Mucosa of stomach (tissue), 1 donor: ENCODE measurements at regions not wholly inside any gene's neighbourhood (a gene's known extent, or its start where the extent isn't known, plus 50 kb on each side); places are given as distances from the start of the nearest gene placed in this dataset.

ENCODE experiments used
- H3K27me3 ChIP-seq: one replicate; pipeline ENCODE4 v1.7.0; 2013; ENCODE audit warnings: mild to moderate bottlenecking, low read length; ENCODE audit not compliant: control insufficient read depth, insufficient read depth
- H3K36me3 ChIP-seq: one replicate; pipeline ENCODE4 v1.7.0; 2013; ENCODE audit warnings: low read length; ENCODE audit not compliant: control insufficient read depth, insufficient read depth
- H3K4me1 ChIP-seq: one replicate; pipeline ENCODE4 v1.7.0; 2013; ENCODE audit warnings: mild to moderate bottlenecking, low read length; ENCODE audit not compliant: control insufficient read depth, insufficient read depth
- H3K4me3 ChIP-seq: one replicate; pipeline ENCODE4 v1.7.0; 2013; ENCODE audit warnings: low read length
- H3K9ac ChIP-seq: one replicate; pipeline ENCODE4 v1.7.0; 2013; ENCODE audit warnings: mild to moderate bottlenecking, low read length, moderate library complexity
- H3K9me3 ChIP-seq: one replicate; pipeline ENCODE4 v1.7.0; 2013; ENCODE audit warnings: mild to moderate bottlenecking, low read length, moderate library complexity; ENCODE audit not compliant: control insufficient read depth
- donor health status: Pancreatic carcinoma.

DNA sequence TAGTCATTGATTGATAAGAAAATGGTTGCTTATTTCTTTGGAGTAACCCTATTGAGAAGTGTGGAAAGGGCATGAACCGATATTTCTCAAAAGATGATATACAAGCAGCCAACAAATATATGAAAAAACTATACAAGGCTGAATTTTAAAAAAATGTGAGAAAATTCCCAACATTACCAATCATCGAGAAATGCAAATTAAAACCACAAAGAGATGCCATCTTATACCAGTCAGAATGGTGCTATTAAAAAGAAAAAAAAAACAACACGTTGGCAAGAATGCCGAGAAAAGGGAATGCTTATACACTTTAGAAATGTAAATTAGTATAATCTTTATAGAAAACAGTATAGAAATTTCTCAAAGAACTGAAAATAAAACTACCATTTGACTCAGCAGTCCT, 77.7 kb upstream of the ROBO1 start:
- H3K9me3 ChIP-seq: no peaks in the 10 kb centered on the region
- no peak overlapping the region for H3K9ac ChIP-seq
- H3K4me1 ChIP-seq: no peaks in the 10 kb centered on the region
- no peaks in the 10 kb centered on the region for H3K36me3 ChIP-seq
- no peak overlapping the region for H3K4me3 ChIP-seq
- H3K27me3 ChIP-seq: no peaks in the 10 kb centered on the region

- H3K4me1 ChIP-seq: no peaks in the 10 kb centered on the region
- H3K4me3 ChIP-seq: no peak overlapping the region
- no peaks in the 10 kb centered on the region for H3K36me3 ChIP-seq
- no peaks in the 10 kb centered on the region for H3K27me3 ChIP-seq
- H3K9me3 ChIP-seq: no peaks in the 10 kb centered on the region
- H3K9ac ChIP-seq: no peak overlapping the region
Observed at GRCh38 chr3:79844176-79844575, 76.4 kb upstream of the ROBO1 start.

- no peaks in the 10 kb centered on the region for H3K27me3 ChIP-seq
- no peaks in the 10 kb centered on the region for H3K4me1 ChIP-seq
- no peak overlapping the region for H3K4me3 ChIP-seq
- no peak overlapping the region for H3K9ac ChIP-seq
- H3K36me3 ChIP-seq: no peaks in the 10 kb centered on the region
- H3K9me3 ChIP-seq: no peaks in the 10 kb centered on the region
Observed at GRCh38 chr3:79843180-79843579, 75.4 kb upstream of the ROBO1 start.

DNA sequence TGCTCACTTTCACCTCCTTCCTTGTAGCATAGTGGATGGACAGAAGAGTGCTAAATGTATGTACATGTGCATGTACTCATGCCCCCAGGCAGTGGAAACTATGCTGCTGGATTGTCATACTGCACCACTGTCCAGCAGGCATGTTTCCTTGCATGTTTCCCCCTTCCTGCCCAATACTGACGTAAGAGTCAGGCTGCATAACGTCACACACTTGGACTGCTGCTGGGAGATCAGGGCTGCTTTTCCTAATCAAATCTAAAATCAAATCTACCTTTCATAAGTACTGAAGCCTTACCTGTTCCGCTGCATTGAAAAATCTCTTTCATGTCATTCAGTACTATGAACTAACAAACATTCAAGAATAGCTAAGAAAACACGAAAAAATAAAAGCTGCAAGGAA, 67.9 kb upstream of the ROBO1 start:
- no peaks in the 10 kb centered on the region for H3K36me3 ChIP-seq
- H3K4me1 ChIP-seq: no peaks in the 10 kb centered on the region
- no peaks in the 10 kb centered on the region for H3K27me3 ChIP-seq
- no peak overlapping the region for H3K4me3 ChIP-seq
- H3K9me3 ChIP-seq: no peaks in the 10 kb centered on the region
- H3K9ac ChIP-seq: no peak overlapping the region

GRCh38 chr3:79824166-79824565, 56.4 kb upstream of the ROBO1 start:
- H3K4me1 ChIP-seq: no peaks in the 10 kb centered on the region

DNA sequence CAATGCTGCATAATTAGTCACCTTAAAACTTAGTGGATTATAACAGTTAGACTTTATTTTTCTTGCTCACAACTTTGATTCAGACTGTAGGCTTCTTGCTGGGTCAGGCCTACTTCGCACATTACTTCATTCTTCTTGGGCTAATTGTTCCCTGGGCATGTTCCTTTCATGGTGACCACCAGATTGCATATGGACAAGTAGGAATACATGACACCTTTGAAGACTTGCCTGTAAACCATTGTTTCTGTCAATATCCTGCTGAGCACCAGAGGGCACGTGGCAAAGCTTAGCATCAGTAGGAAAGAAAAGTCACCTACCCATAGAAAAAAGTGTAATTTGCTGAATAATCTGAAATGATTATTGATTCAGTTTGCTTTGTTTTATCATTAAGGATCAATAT, 54.3 kb upstream of the ROBO1 start:
- Histone ChIP-seq H3K4me1 (no peaks in the 10 kb centered on the region), H3K4me3 (no peak overlapping the region), H3K36me3 (no peaks in the 10 kb centered on the region), H3K9me3 (no peaks in the 10 kb centered on the region), H3K27me3 (no peaks in the 10 kb centered on the region), H3K9ac (no peak overlapping the region)

More at GRCh38 chr3:79824166-79824565, 56.4 kb upstream of the ROBO1 start:
- H3K27me3 ChIP-seq: no peaks in the 10 kb centered on the region
- H3K9ac ChIP-seq: no peak overlapping the region
- no peaks in the 10 kb centered on the region for H3K36me3 ChIP-seq
- H3K9me3 ChIP-seq: no peaks in the 10 kb centered on the region
- no peak overlapping the region for H3K4me3 ChIP-seq

- Histone ChIP-seq H3K9me3 (no peaks in the 10 kb centered on the region), H3K27me3 (no peaks in the 10 kb centered on the region), H3K4me3 (no peak overlapping the region), H3K9ac (no peak overlapping the region), H3K36me3 (no peaks in the 10 kb centered on the region), H3K4me1 (no peaks in the 10 kb centered on the region)
Observed at GRCh38 chr3:79820089-79820488, 52.3 kb upstream of the ROBO1 start.

GRCh38 chr3:79818015-79818414, 50.2 kb upstream of the ROBO1 start:
- no peak overlapping the region for H3K9ac ChIP-seq
- no peaks in the 10 kb centered on the region for H3K4me1 ChIP-seq
- H3K36me3 ChIP-seq: no peaks in the 10 kb centered on the region

More at GRCh38 chr3:79818015-79818414, 50.2 kb upstream of the ROBO1 start:
- H3K4me3 ChIP-seq: no peak overlapping the region
- no peaks in the 10 kb centered on the region for H3K27me3 ChIP-seq
- no peaks in the 10 kb centered on the region for H3K9me3 ChIP-seq
